Kidney epithelial cell (primary cell): ENCODE measurements at regions not wholly inside any gene's neighbourhood (a gene's known extent, or its start where the extent isn't known, plus 50 kb on each side); places are given as distances from the start of the nearest gene placed in this dataset.

Source experiments
- DNase-seq: peaks from one replicate; pipeline ENCODE4 v3.0.0-alpha.2; 2010; ENCODE audit warnings: low read depth
- H3K27me3 ChIP-seq: 2 replicates; pipeline ENCODE4 v1.6.0; 2011; ENCODE audit warnings: low read length; ENCODE audit not compliant: control insufficient read depth, insufficient read depth
- H3K36me3 ChIP-seq: 2 replicates; pipeline ENCODE4 v1.5.1; 2011; ENCODE audit warnings: low read length; ENCODE audit not compliant: control insufficient read depth, insufficient read depth
- H3K4me3 ChIP-seq: 2 replicates; pipeline ENCODE4 v1.5.1; 2011; ENCODE audit warnings: low read depth, mild to moderate bottlenecking, control low read depth, low read length
- CTCF ChIP-seq: IDR thresholded peaks from 2 replicates; pipeline ENCODE4 v1.5.1; 2011; ENCODE audit warnings: mild to moderate bottlenecking, moderate library complexity, low read length, control low read depth, inconsistent platforms; ENCODE audit not compliant: insufficient read depth, poor library complexity, severe bottlenecking

- TF ChIP-seq CTCF: no peak
- no peak for DNase-seq
- no peaks in the 10 kb centered on the region for H3K36me3 ChIP-seq
- H3K4me3 ChIP-seq: no peak overlapping the region
- H3K27me3 ChIP-seq: no peaks in the 10 kb centered on the region
Observed at GRCh38 chr22:47366026-47366767, 603.7 kb downstream of the TBC1D22A start.

- H3K36me3 ChIP-seq: no peaks in the 10 kb centered on the region
- no peak for TF ChIP-seq CTCF
Observed at GRCh38 chr22:47361247-47361646, 598.8 kb downstream of the TBC1D22A start.

GRCh38 chr22:47357493-47357892 lies 595.0 kb downstream of the TBC1D22A start:
- Histone ChIP-seq H3K36me3 (no peaks in the 10 kb centered on the region), H3K4me3 (no peak overlapping the region), H3K27me3 (no peaks in the 10 kb centered on the region)
- DNase-seq: no peak
- no peak for TF ChIP-seq CTCF

More at GRCh38 chr22:47361247-47361646, 598.8 kb downstream of the TBC1D22A start:
- Histone ChIP-seq H3K4me3 (no peak overlapping the region), H3K27me3 (no peaks in the 10 kb centered on the region)
- DNase-seq: no peak

GRCh38 chr22:47357086-47357485 lies 594.6 kb downstream of the TBC1D22A start:
- no peak for DNase-seq
- no peak overlapping the region for H3K4me3 ChIP-seq
- no peaks in the 10 kb centered on the region for H3K27me3 ChIP-seq
- TF ChIP-seq CTCF: no peak
- H3K36me3 ChIP-seq: no peaks in the 10 kb centered on the region

- DNase-seq: no peak
- Histone ChIP-seq H3K27me3 (no peaks in the 10 kb centered on the region), H3K4me3 (no peak overlapping the region), H3K36me3 (no peaks in the 10 kb centered on the region)
- no peak for TF ChIP-seq CTCF
Observed at GRCh38 chr22:47356511-47357011, 594.1 kb downstream of the TBC1D22A start.
